ENCODE measurements at regions not wholly inside any gene's neighbourhood (a gene's known extent, or its start where the extent isn't known, plus 50 kb on each side); places are given as distances from the start of the nearest gene placed in this dataset.

GRCh38 chr11:41789376-41789775 lies 329.9 kb upstream of the LRRC4C start:
- TF ChIP-seq, protein P1, sequence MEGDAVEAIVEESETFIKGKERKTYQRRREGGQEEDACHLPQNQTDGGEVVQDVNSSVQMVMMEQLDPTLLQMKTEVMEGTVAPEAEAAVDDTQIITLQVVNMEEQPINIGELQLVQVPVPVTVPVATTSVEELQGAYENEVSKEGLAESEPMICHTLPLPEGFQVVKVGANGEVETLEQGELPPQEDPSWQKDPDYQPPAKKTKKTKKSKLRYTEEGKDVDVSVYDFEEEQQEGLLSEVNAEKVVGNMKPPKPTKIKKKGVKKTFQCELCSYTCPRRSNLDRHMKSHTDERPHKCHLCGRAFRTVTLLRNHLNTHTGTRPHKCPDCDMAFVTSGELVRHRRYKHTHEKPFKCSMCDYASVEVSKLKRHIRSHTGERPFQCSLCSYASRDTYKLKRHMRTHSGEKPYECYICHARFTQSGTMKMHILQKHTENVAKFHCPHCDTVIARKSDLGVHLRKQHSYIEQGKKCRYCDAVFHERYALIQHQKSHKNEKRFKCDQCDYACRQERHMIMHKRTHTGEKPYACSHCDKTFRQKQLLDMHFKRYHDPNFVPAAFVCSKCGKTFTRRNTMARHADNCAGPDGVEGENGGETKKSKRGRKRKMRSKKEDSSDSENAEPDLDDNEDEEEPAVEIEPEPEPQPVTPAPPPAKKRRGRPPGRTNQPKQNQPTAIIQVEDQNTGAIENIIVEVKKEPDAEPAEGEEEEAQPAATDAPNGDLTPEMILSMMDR (IDR thresholded peaks at IDR 0.05; ENCODE audit: low read depth, low read length): no peak
- TF ChIP-seq EZH2phosphoT487 (IDR thresholded peaks at IDR 0.05; ENCODE audit: low read depth): no peak

Measured in OCI-LY3 (cell line).